Neuron (in vitro differentiated cells): ENCODE measurements at regions not wholly inside any gene's neighbourhood (a gene's known extent, or its start where the extent isn't known, plus 50 kb on each side); places are given as distances from the start of the nearest gene placed in this dataset.

ENCODE experiments used
- H2AFZ ChIP-seq: one replicate; pipeline ENCODE4 v1.6.1; 2013; ENCODE audit warnings: low read depth, mild to moderate bottlenecking, inconsistent platforms, low read length, moderate library complexity
- H3K27me3 ChIP-seq: one replicate; pipeline ENCODE4 v1.6.1; 2013; ENCODE audit warnings: low read length; ENCODE audit not compliant: insufficient read depth
- H3K36me3 ChIP-seq: one replicate; pipeline ENCODE4 v1.6.1; 2013; ENCODE audit warnings: low read length; ENCODE audit not compliant: insufficient read depth
- H3K4me1 ChIP-seq: one replicate; pipeline ENCODE4 v1.6.1; 2013; ENCODE audit warnings: low read length; ENCODE audit not compliant: insufficient read depth
- H3K4me3 ChIP-seq: 2 replicates; pipeline ENCODE4 v1.5.1; 2013; ENCODE audit warnings: mild to moderate bottlenecking, low read length, moderate library complexity
- H3K9me3 ChIP-seq: one replicate; pipeline ENCODE4 v1.6.1; 2013; ENCODE audit warnings: low read length

- H3K4me3 ChIP-seq = no peak overlapping the region
- H3K36me3 ChIP-seq = no peaks in the 10 kb centered on the region
- H2AFZ ChIP-seq = no peak overlapping the region
- H3K9me3 ChIP-seq = no peaks in the 10 kb centered on the region
- peaks cover 4% of the 10 kb centered on the region for H3K4me1 ChIP-seq
- no peaks in the 10 kb centered on the region for H3K27me3 ChIP-seq
Observed at GRCh38 chr4:100294356-100294755, 104.1 kb upstream of the DDIT4L start.

GRCh38 chr4:100290585-100290984 lies 100.3 kb upstream of the DDIT4L start:
- Histone ChIP-seq H2AFZ (no peak overlapping the region), H3K4me3 (no peak overlapping the region), H3K36me3 (no peaks in the 10 kb centered on the region), H3K9me3 (no peaks in the 10 kb centered on the region), H3K4me1 (no peaks in the 10 kb centered on the region), H3K27me3 (no peaks in the 10 kb centered on the region)

GRCh38 chr4:100289946-100290345 lies 99.7 kb upstream of the DDIT4L start:
- Histone ChIP-seq H3K4me3 (no peak overlapping the region), H3K36me3 (no peaks in the 10 kb centered on the region), H3K27me3 (no peaks in the 10 kb centered on the region), H2AFZ (no peak overlapping the region), H3K4me1 (no peaks in the 10 kb centered on the region), H3K9me3 (no peaks in the 10 kb centered on the region)

- no peaks in the 10 kb centered on the region for H3K27me3 ChIP-seq
- H2AFZ ChIP-seq = no peak overlapping the region
- H3K4me3 ChIP-seq = no peak overlapping the region
Observed at GRCh38 chr4:100289530-100289888, 99.2 kb upstream of the DDIT4L start.

GRCh38 chr4:100288811-100289529 lies 98.7 kb upstream of the DDIT4L start:
- no peak overlapping the region for H3K4me3 ChIP-seq
- no peak overlapping the region for H2AFZ ChIP-seq

More at GRCh38 chr4:100289530-100289888, 99.2 kb upstream of the DDIT4L start:
- no peaks in the 10 kb centered on the region for H3K4me1 ChIP-seq
- no peaks in the 10 kb centered on the region for H3K36me3 ChIP-seq
- H3K9me3 ChIP-seq = no peaks in the 10 kb centered on the region

GRCh38 chr4:100288161-100288560 lies 97.9 kb upstream of the DDIT4L start:
- Histone ChIP-seq H3K9me3 (no peaks in the 10 kb centered on the region), H2AFZ (no peak overlapping the region), H3K4me3 (no peak overlapping the region), H3K27me3 (no peaks in the 10 kb centered on the region), H3K36me3 (no peaks in the 10 kb centered on the region), H3K4me1 (no peaks in the 10 kb centered on the region)

More at GRCh38 chr4:100288811-100289529, 98.7 kb upstream of the DDIT4L start:
- Histone ChIP-seq H3K36me3 (no peaks in the 10 kb centered on the region), H3K27me3 (no peaks in the 10 kb centered on the region), H3K9me3 (no peaks in the 10 kb centered on the region), H3K4me1 (no peaks in the 10 kb centered on the region)

GRCh38 chr4:100287534-100287933 lies 97.3 kb upstream of the DDIT4L start:
- Histone ChIP-seq H3K4me1 (no peaks in the 10 kb centered on the region), H3K27me3 (no peaks in the 10 kb centered on the region), H3K36me3 (no peaks in the 10 kb centered on the region), H3K4me3 (no peak overlapping the region), H2AFZ (no peak overlapping the region), H3K9me3 (no peaks in the 10 kb centered on the region)

- Histone ChIP-seq H3K4me1 (no peaks in the 10 kb centered on the region), H2AFZ (no peak overlapping the region), H3K27me3 (no peaks in the 10 kb centered on the region), H3K9me3 (no peaks in the 10 kb centered on the region), H3K4me3 (no peak overlapping the region), H3K36me3 (no peaks in the 10 kb centered on the region)
Observed at GRCh38 chr4:100286636-100287035, 96.4 kb upstream of the DDIT4L start.

- H3K36me3 ChIP-seq = no peaks in the 10 kb centered on the region
- H3K4me1 ChIP-seq = no peaks in the 10 kb centered on the region
- no peak overlapping the region for H2AFZ ChIP-seq
- no peak overlapping the region for H3K4me3 ChIP-seq
- H3K27me3 ChIP-seq = no peaks in the 10 kb centered on the region
- H3K9me3 ChIP-seq = no peaks in the 10 kb centered on the region
Observed at GRCh38 chr4:100285121-100285520, 94.9 kb upstream of the DDIT4L start.

- no peak overlapping the region for H2AFZ ChIP-seq
- H3K27me3 ChIP-seq = no peaks in the 10 kb centered on the region
- H3K4me1 ChIP-seq = no peaks in the 10 kb centered on the region
- H3K36me3 ChIP-seq = no peaks in the 10 kb centered on the region
- H3K9me3 ChIP-seq = no peaks in the 10 kb centered on the region
- no peak overlapping the region for H3K4me3 ChIP-seq
Observed at GRCh38 chr4:100284129-100284880, 94.0 kb upstream of the DDIT4L start.

GRCh38 chr4:100280807-100281206 lies 90.5 kb upstream of the DDIT4L start:
- Histone ChIP-seq H3K9me3 (no peaks in the 10 kb centered on the region), H3K36me3 (no peaks in the 10 kb centered on the region), H3K4me1 (no peaks in the 10 kb centered on the region), H3K4me3 (no peak overlapping the region), H3K27me3 (no peaks in the 10 kb centered on the region), H2AFZ (no peak overlapping the region)

GRCh38 chr4:100278567-100278966 lies 88.3 kb upstream of the DDIT4L start:
- Histone ChIP-seq H3K27me3 (no peaks in the 10 kb centered on the region), H3K9me3 (no peaks in the 10 kb centered on the region), H3K36me3 (no peaks in the 10 kb centered on the region), H3K4me1 (no peaks in the 10 kb centered on the region), H2AFZ (no peak overlapping the region), H3K4me3 (no peak overlapping the region)

- Histone ChIP-seq H3K27me3 (no peaks in the 10 kb centered on the region), H3K9me3 (no peaks in the 10 kb centered on the region), H3K36me3 (no peaks in the 10 kb centered on the region), H3K4me3 (no peak overlapping the region), H3K4me1 (no peaks in the 10 kb centered on the region), H2AFZ (no peak overlapping the region)
Observed at GRCh38 chr4:100269446-100269845, 79.2 kb upstream of the DDIT4L start.
